ENCODE measurements at regions not wholly inside any gene's neighbourhood (a gene's known extent, or its start where the extent isn't known, plus 50 kb on each side); places are given as distances from the start of the nearest gene placed in this dataset.

- H3K27ac ChIP-seq: no peak overlapping the region
- DNase-seq: no peak
- intact Hi-C loops (cut with DNase I): no loop called here
- no peaks in the 10 kb centered on the region for H3K27me3 ChIP-seq
- no peaks in the 10 kb centered on the region for H3K36me3 ChIP-seq (replicated peaks in 1 of 2)
- H3K9me3 ChIP-seq (replicated peaks in 1 of 3): no peaks in the 10 kb centered on the region
- no peaks in the 10 kb centered on the region for H3K4me1 ChIP-seq (replicated peaks in 1 of 2)
- no peak for TF ChIP-seq POLR2A (IDR thresholded peaks at IDR 0.05)
- no peak for TF ChIP-seq CTCF (IDR thresholded peaks at IDR 0.05)
- H3K4me3 ChIP-seq: no peak overlapping the region
Measured at GRCh38 chr3:95718168-95718567, 1096.2 kb upstream of the EPHA6 start.

- intact Hi-C loops (cut with DNase I): no loop called here
- Histone ChIP-seq H3K36me3 (replicated peaks in 1 of 2) (no peaks in the 10 kb centered on the region), H3K4me1 (replicated peaks in 1 of 2) (no peaks in the 10 kb centered on the region), H3K27me3 (no peaks in the 10 kb centered on the region), H3K9me3 (replicated peaks in 1 of 3) (no peaks in the 10 kb centered on the region), H3K27ac (no peak overlapping the region), H3K4me3 (no peak overlapping the region)
- DNase-seq: no peak
- WGBS, 4 donors: 70 to 78% (median 77%) methylated on average over 4 of the region's 4 CpGs
- TF ChIP-seq CTCF (IDR thresholded peaks at IDR 0.05) (no peak), POLR2A (IDR thresholded peaks at IDR 0.05) (no peak)
Measured at GRCh38 chr3:95719481-95719880, 1094.9 kb upstream of the EPHA6 start.

GRCh38 chr3:95721938-95722337 is 1092.5 kb upstream of the EPHA6 start:
- WGBS, 4 donors: 53 to 75% (median 63%) methylated on average over 2 of the region's 2 CpGs
- H3K4me3 ChIP-seq: no peak overlapping the region
- intact Hi-C loops (cut with DNase I): no loop called here
- H3K27me3 ChIP-seq: no peaks in the 10 kb centered on the region
- no peak overlapping the region for H3K27ac ChIP-seq
- H3K36me3 ChIP-seq (replicated peaks in 1 of 2): no peaks in the 10 kb centered on the region
- no peak for DNase-seq
- H3K9me3 ChIP-seq (replicated peaks in 1 of 3): no peaks in the 10 kb centered on the region
- TF ChIP-seq POLR2A (IDR thresholded peaks at IDR 0.05) (no peak), CTCF (IDR thresholded peaks at IDR 0.05) (no peak)
- H3K4me1 ChIP-seq (replicated peaks in 1 of 2): no peaks in the 10 kb centered on the region

- no peak for DNase-seq
- TF ChIP-seq POLR2A (IDR thresholded peaks at IDR 0.05) (no peak), CTCF (IDR thresholded peaks at IDR 0.05) (no peak)
- H3K27ac ChIP-seq: no peak overlapping the region
- H3K4me1 ChIP-seq (replicated peaks in 1 of 2): no peaks in the 10 kb centered on the region
- intact Hi-C loops (cut with DNase I): no loop called here
- no peaks in the 10 kb centered on the region for H3K27me3 ChIP-seq
- no peaks in the 10 kb centered on the region for H3K9me3 ChIP-seq (replicated peaks in 1 of 3)
- 73 to 94% (median 80%) methylated on average over 1 of the region's 1 CpG for WGBS, 4 donors
- H3K36me3 ChIP-seq (replicated peaks in 1 of 2): no peaks in the 10 kb centered on the region
- H3K4me3 ChIP-seq: no peak overlapping the region
Measured at GRCh38 chr3:95725770-95726169, 1088.6 kb upstream of the EPHA6 start.
